ENCODE measurements at regions not wholly inside any gene's neighbourhood (a gene's known extent, or its start where the extent isn't known, plus 50 kb on each side); places are given as distances from the start of the nearest gene placed in this dataset.

GRCh38 chr10:43734716-43735115, 86.0 kb upstream of the ZNF32 start:
- intact Hi-C loops (cut with DNase I; ENCODE audit: low total_unique reads): no loop called here
- TF ChIP-seq POLR2A (IDR thresholded peaks at IDR 0.05) (no peak), CTCF (IDR thresholded peaks at IDR 0.05) (no peak)

GRCh38 chr10:43731486-43731885, 82.8 kb upstream of the ZNF32 start:
- H3K4me3 ChIP-seq: no peak overlapping the region
- H3K27ac ChIP-seq: no peak overlapping the region
- no peak for DNase-seq
- H3K4me1 ChIP-seq: no peaks in the 10 kb centered on the region
- no peaks in the 10 kb centered on the region for H3K27me3 ChIP-seq
- H3K36me3 ChIP-seq (ENCODE audit: low read depth, missing control alignments): no peaks in the 10 kb centered on the region
- H3K9me3 ChIP-seq: no peaks in the 10 kb centered on the region
- 73 to 85% methylated on average over 3 of the region's 3 CpGs for WGBS, 2 donors
- TF ChIP-seq POLR2A (IDR thresholded peaks at IDR 0.05) (no peak), CTCF (IDR thresholded peaks at IDR 0.05) (no peak)
- intact Hi-C loops (cut with DNase I; ENCODE audit: low total_unique reads): no loop called here

More at GRCh38 chr10:43734716-43735115, 86.0 kb upstream of the ZNF32 start:
- Histone ChIP-seq H3K9me3 (no peaks in the 10 kb centered on the region), H3K36me3 (ENCODE audit: low read depth, missing control alignments) (no peaks in the 10 kb centered on the region), H3K27me3 (no peaks in the 10 kb centered on the region), H3K27ac (no peak overlapping the region), H3K4me3 (no peak overlapping the region), H3K4me1 (no peaks in the 10 kb centered on the region)
- DNase-seq: no peak

- 45 to 81% methylated on average over 9 to 25 of the region's 26 CpGs for WGBS, 2 donors
Observed at GRCh38 chr10:43728425-43728824, 79.7 kb upstream of the ZNF32 start.

GRCh38 chr10:43727935-43728334, 79.3 kb upstream of the ZNF32 start:
- WGBS, 2 donors: 46 to 79% methylated on average over 21 of the region's 21 CpGs
- no peak for DNase-seq
- no peaks in the 10 kb centered on the region for H3K9me3 ChIP-seq

More at GRCh38 chr10:43728425-43728824, 79.7 kb upstream of the ZNF32 start:
- no peak overlapping the region for H3K27ac ChIP-seq
- intact Hi-C loops (cut with DNase I; ENCODE audit: low total_unique reads): no loop called here
- no peak for DNase-seq
- H3K27me3 ChIP-seq: no peaks in the 10 kb centered on the region
- peak overlapping the region; percentile 24 to 36 for H3K4me3 ChIP-seq
- H3K36me3 ChIP-seq (ENCODE audit: low read depth, missing control alignments): no peaks in the 10 kb centered on the region
- H3K9me3 ChIP-seq: no peaks in the 10 kb centered on the region
- no peak for TF ChIP-seq CTCF (IDR thresholded peaks at IDR 0.05)
- TF ChIP-seq POLR2A (IDR thresholded peaks at IDR 0.05): no peak
- no peaks in the 10 kb centered on the region for H3K4me1 ChIP-seq

More at GRCh38 chr10:43727935-43728334, 79.3 kb upstream of the ZNF32 start:
- Histone ChIP-seq H3K27ac (no peak overlapping the region), H3K27me3 (no peaks in the 10 kb centered on the region), H3K4me3 (peak overlapping the region; percentile 24 to 36), H3K4me1 (no peaks in the 10 kb centered on the region), H3K36me3 (ENCODE audit: low read depth, missing control alignments) (no peaks in the 10 kb centered on the region)
- intact Hi-C loops (cut with DNase I; ENCODE audit: low total_unique reads): no loop called here
- TF ChIP-seq POLR2A (IDR thresholded peaks at IDR 0.05): no peak
- no peak for TF ChIP-seq CTCF (IDR thresholded peaks at IDR 0.05)
